IMR-90 (cell line): ENCODE measurements at regions not wholly inside any gene's neighbourhood (a gene's known extent, or its start where the extent isn't known, plus 50 kb on each side); places are given as distances from the start of the nearest gene placed in this dataset.
A peak's percentile ranks its signal among the peaks of the same experiment; 100 is the strongest.

Experiments used
- BHLHE40 ChIP-seq: fragments of 150-350 bp; IDR thresholded peaks from 2 replicates; pipeline ENCODE4 v1.6.1; 2016; ENCODE audit warnings: mild to moderate bottlenecking, low read depth, low read length
- CEBPB ChIP-seq: IDR thresholded peaks from 2 replicates; pipeline ENCODE4 v1.6.1; 2012; ENCODE audit warnings: low read depth, low read length, improper control_type of control experiment
- CHD1 ChIP-seq: IDR thresholded peaks from 2 replicates; pipeline ENCODE4 v1.6.1; 2012; ENCODE audit warnings: low read depth, low read length, improper control_type of control experiment
- FOS ChIP-seq: fragments of 150-350 bp; IDR thresholded peaks from 2 replicates; pipeline ENCODE4 v1.6.1; 2016; ENCODE audit warnings: low read depth, low read length
- MAFK ChIP-seq: IDR thresholded peaks from 2 replicates; pipeline ENCODE4 v1.6.1; 2012; ENCODE audit warnings: low read depth, low read length, improper control_type of control experiment
- MAZ ChIP-seq: IDR thresholded peaks from 2 replicates; pipeline ENCODE4 v1.6.1; 2012; ENCODE audit warnings: low read depth, mild to moderate bottlenecking, low read length, improper control_type of control experiment, moderate library complexity, borderline replicate concordance
- MXI1 ChIP-seq: IDR thresholded peaks from 2 replicates; pipeline ENCODE4 v1.6.1; 2012; ENCODE audit warnings: low read depth, mild to moderate bottlenecking, low read length, moderate library complexity, borderline replicate concordance
- NFE2L2 ChIP-seq: fragments of 150-350 bp; IDR thresholded peaks from 2 replicates; pipeline ENCODE4 v1.6.1; 2016; ENCODE audit warnings: low read depth, mild to moderate bottlenecking, low read length
- POLR2A ChIP-seq: IDR thresholded peaks from 2 replicates; pipeline ENCODE4 v1.6.1; 2012; ENCODE audit warnings: mild to moderate bottlenecking, low read depth, low read length
- RAD21 ChIP-seq: IDR thresholded peaks from 2 replicates; pipeline ENCODE4 v1.6.1; 2012; ENCODE audit warnings: low read length, improper control_type of control experiment
- SMC3 ChIP-seq: fragments of 150-350 bp; IDR thresholded peaks from 2 replicates; pipeline ENCODE4 v1.6.1; 2016; ENCODE audit warnings: low read depth, mild to moderate bottlenecking, antibody characterized with exemption, low read length, moderate library complexity
- TF ChIP-seq, protein P1 (sequence below): conservative IDR thresholded peaks from 2 replicates; pipeline ENCODE4 v1.5.1; 2012; ENCODE audit warnings: mild to moderate bottlenecking, low read depth, low read length, improper control_type of control experiment
- TF ChIP-seq, protein P2 (sequence below): fragments of 150-350 bp; IDR thresholded peaks from 2 replicates; pipeline ENCODE4 v1.6.1; 2017; ENCODE audit warnings: mild to moderate bottlenecking, antibody characterized with exemption, low read length, low read depth

DNA sequence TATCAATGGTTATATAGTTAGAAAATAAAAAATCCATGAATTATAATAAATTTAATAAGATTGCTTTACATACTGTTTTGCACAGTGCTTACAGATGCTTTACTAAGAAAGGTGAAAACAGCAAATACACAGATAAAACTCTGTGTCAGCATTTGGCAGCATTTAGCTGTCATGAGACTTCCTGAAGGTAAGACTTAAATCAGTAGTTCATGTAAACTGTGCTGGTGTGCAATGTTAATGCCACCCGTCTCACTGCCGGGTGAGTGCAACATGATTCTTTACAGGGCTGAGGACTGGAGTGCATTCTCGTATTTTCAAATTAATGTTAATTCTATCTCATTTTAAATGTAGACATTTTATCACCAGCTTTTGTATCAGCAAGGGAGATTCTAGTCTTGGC, 326.2 kb upstream of the POT1 start:
- TF ChIP-seq, protein P1, sequence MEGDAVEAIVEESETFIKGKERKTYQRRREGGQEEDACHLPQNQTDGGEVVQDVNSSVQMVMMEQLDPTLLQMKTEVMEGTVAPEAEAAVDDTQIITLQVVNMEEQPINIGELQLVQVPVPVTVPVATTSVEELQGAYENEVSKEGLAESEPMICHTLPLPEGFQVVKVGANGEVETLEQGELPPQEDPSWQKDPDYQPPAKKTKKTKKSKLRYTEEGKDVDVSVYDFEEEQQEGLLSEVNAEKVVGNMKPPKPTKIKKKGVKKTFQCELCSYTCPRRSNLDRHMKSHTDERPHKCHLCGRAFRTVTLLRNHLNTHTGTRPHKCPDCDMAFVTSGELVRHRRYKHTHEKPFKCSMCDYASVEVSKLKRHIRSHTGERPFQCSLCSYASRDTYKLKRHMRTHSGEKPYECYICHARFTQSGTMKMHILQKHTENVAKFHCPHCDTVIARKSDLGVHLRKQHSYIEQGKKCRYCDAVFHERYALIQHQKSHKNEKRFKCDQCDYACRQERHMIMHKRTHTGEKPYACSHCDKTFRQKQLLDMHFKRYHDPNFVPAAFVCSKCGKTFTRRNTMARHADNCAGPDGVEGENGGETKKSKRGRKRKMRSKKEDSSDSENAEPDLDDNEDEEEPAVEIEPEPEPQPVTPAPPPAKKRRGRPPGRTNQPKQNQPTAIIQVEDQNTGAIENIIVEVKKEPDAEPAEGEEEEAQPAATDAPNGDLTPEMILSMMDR = no peak
- no peak for TF ChIP-seq CHD1
- TF ChIP-seq POLR2A = no peak
- no peak for TF ChIP-seq NFE2L2
- TF ChIP-seq SMC3 = no peak
- no peak for TF ChIP-seq MXI1
- no peak for TF ChIP-seq CEBPB
- TF ChIP-seq MAFK = peak; percentile 34
- TF ChIP-seq RAD21 = no peak
- TF ChIP-seq FOS = no peak
- no peak for TF ChIP-seq BHLHE40
- TF ChIP-seq, protein P2, sequence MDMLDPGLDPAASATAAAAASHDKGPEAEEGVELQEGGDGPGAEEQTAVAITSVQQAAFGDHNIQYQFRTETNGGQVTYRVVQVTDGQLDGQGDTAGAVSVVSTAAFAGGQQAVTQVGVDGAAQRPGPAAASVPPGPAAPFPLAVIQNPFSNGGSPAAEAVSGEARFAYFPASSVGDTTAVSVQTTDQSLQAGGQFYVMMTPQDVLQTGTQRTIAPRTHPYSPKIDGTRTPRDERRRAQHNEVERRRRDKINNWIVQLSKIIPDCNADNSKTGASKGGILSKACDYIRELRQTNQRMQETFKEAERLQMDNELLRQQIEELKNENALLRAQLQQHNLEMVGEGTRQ = no peak
- no peak for TF ChIP-seq MAZ
